ENCODE measurements at regions not wholly inside any gene's neighbourhood (a gene's known extent, or its start where the extent isn't known, plus 50 kb on each side); places are given as distances from the start of the nearest gene placed in this dataset.

DNA sequence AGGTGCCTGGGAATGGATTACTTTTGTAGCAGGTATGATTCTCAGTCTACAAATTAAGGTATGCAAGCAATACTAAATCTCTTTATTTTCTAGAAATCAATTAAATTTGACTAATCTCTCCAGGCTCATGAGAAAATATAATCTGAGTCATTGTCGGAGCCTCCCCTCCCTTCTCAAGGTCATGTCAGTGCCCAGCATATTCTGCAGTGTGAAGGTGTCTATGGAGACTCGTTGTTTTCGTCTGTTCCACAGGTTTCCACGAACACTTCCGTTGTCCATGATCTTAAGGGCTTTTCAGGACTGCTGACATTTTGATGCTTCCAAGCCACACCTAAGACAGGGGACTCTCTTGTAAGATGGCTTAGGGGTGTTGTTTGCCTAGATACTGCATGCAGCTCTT, 56.6 kb upstream of the SCOC start:
- ATAC-seq (no peak), DNase-seq (ENCODE audit: low spot score) (no peak)

DNA sequence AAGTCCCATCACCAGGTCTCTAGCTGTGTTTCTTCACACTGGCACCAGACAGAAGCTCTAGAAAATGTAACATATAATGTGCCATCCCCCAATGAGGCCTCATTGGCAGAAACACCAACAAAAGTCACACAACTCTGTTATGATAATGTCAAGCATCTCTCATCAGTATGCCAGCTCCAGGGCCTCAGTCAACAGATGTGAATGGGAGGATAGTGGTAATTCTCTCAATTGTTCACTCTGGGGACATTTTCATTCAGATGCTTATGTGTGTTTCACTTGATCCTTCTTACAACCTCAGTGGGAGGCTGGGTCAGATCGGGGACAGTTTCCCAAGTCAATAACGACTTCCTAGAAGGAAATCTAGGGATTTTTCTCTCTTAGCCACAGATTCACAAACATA, 57.5 kb upstream of the SCOC start:
- no peak for DNase-seq (ENCODE audit: low spot score)
- ATAC-seq, result no peak

DNA sequence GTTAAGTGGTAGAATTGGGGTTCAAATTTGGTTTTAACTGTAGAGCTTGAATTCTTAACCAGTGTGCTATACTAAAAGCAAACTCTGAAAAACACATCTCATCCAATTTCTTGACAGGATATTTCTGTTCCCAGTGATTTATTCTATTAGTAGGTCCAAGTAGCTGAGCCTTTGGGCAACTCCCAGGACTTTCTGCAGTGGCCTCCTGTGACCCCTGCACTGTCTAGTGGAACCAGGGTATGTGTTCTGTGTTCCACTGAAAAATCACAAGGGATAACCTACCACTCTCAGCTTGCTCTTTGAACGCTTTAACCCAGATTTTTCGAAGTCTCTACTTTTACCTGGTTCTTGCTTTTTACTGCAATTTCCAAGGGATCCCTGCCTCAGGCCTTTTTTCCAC, 58.0 kb upstream of the SCOC start:
- DNase-seq (ENCODE audit: low spot score) (no peak), ATAC-seq (no peak)

DNA sequence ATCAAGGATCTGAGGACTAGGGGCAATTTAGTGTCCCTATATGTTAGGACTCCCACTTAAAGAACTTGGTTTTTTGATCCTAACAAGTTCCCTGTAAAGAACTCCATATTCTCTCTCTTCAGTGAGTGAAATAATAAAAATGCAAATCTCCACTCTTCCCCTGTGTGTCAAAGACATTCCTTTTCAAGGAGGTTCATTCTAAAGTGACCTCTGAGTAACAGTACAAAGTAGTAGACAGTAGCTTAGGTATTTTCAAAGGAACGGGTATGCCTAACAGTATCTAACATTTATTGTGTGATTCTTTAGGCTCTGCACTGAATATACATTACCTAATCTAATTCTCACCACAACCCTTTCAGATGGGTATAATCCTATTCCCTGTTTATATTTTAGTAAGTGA, 58.4 kb upstream of the SCOC start:
- no peak for ATAC-seq
- DNase-seq (ENCODE audit: low spot score), result no peak

DNA sequence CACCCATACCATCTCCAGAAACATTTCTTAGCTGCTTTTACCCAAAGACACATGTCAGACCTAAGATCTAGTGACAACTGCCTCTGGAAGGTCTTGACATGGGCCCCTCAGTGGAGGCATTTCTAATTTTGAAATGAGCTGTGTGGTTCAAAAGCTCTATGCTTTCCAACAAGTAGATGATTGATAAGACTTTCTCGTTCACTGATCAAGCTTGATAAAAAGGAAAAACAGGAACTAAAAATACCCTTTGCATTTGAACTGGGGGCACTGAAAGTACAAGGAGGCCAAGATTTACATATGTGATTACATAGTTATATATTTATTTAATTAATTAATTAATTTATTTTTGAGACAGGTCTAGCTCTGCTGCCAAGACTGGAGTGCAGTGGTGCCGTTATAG, 61.3 kb upstream of the SCOC start:
- no peak for DNase-seq (ENCODE audit: low spot score)
- no peak for ATAC-seq

DNA sequence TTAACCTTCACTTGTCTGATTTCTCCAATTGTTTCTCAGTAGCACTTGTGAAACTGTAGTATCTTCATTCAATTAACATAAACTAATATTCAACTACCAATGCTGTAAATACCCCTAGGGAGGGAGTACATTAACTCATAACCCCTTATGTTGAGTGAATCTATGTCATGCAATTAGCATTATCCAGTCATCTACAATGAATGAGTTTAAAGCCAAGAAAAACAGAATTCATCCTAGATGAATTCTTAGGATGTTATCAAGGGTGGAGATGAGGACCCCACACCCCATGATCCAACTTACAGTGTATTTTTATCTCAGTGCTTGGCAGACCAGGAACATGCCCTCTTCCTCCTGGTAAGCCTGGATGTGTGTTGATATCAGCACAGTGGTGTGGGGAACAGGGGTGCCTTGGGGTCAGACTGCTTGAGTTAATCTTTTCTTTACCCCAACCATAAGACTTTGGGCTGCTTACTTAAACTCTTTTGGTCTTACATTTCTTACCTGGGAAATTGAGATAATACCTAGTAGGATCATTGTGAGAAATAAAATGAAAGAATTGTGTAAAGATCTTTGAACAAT, 62.1 kb upstream of the SCOC start:
- no peak for ATAC-seq

DNA sequence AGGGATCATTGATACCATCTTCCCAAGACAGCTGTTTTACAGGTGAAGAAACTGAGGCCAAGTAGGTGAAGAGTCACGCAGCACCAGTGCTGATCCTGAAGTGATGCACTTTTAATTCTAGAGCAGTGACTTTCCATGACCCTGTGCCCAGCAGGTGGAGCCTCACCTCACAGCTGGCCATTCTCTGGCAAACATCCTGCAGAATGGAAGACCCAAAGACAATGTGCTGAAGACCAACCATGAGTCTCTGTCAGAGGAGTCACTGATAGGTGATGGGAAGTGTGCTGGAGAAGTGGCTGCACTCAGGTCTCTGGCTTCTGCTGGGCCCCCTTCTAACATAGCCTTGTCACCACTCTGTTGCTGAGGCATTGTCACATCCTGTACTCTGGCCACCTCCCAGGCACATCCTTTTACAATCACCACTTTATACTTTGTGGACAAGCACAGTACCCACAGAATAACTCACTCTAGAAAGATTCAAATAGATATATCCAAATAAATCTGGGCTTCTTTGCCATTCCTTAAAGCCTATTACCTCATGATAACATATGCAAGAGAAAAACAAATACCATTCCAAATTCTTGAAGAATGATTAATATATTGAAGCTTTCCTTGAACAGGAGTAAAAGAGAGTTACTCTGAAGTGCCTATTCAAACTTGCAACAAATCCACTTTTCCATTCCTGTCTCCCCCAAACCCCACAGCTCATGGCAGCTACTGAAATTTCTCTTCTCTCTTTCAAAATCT, 64.1 kb upstream of the SCOC start:
- peak; percentile 37 for ATAC-seq

More for the DNA sequence above, 62.1 kb upstream of the SCOC start:
- no peak for DNase-seq (ENCODE audit: low spot score)

DNA sequence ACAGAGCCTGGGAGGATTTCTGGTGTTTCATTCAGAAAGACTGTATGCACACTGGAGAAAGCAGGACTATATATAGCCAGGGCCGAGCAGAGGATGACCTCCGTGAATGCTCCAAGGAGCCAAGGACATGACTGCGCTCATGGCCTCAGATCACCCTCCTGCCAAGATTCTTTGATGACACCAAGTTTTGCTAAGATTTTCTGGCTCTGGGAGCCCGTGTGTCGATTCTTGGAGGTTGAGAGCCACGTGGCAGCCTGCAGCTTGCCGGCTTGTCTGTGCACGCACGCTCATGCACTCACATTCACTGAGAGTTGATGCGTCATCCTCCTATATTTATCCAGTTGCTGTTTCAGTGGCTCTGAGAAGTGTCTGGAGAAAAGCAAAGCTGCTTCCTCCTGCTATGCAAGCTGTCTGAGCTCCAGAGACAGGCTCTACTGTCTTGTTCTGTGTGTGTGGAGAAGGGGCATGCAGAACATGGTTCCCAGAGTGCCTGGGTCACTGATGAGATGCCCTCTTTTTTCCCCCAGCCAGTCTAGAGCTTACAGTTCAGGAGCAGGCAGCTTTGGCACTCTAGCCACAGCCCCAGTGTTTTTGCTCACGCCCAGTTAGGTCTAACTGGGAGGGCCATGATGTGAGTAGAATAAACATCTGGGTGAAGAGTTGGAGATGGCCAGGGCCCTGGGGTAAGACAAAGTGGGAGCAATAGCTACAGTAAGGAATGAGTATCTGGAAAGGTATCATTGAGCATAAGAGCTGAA, 64.9 kb upstream of the SCOC start:
- DNase-seq (ENCODE audit: low spot score), result peak; percentile 48
- ATAC-seq, result peak; percentile 62

More for the DNA sequence above, 64.1 kb upstream of the SCOC start:
- no peak for DNase-seq (ENCODE audit: low spot score)

DNA sequence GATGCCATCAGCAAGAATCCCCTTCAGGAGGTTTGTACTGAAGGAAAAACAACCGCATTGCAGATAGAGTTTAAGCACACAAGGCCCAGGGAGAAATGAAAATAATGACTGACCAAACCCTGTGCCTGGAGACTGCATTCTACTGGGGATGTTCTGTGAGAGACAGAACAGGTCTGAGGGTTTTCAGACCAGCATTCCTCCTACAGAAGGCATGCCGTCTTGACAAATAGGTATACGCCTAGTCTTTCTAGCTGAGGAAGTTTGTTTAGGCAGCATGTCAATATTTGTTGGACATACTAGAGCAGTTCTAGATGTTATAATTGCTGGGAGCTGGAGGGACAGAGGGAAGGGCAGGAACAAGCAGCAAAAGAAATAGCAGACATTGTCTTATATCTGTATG, 68.4 kb upstream of the SCOC start:
- no peak for DNase-seq (ENCODE audit: low spot score)
- ATAC-seq, result no peak

DNA sequence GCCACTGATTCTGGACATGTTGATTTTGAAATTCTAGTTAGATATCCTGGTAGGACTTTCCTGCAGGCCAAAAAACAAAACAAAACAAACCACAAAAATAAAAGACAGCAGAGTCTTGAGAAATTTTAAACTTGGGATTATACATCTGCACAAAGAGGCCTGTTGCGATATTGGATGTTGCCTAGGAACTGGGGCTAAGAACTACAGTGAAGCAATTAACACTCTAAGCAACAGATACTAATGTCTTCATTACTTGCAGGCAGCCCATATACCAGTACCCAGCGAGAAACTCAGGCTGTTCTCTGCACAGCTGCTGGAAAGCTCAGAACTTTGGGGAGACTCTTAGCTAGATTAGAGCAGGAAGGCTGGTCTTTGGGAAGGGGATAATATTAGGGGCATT, 69.1 kb upstream of the SCOC start:
- DNase-seq (ENCODE audit: low spot score) (no peak), ATAC-seq (no peak)

DNA sequence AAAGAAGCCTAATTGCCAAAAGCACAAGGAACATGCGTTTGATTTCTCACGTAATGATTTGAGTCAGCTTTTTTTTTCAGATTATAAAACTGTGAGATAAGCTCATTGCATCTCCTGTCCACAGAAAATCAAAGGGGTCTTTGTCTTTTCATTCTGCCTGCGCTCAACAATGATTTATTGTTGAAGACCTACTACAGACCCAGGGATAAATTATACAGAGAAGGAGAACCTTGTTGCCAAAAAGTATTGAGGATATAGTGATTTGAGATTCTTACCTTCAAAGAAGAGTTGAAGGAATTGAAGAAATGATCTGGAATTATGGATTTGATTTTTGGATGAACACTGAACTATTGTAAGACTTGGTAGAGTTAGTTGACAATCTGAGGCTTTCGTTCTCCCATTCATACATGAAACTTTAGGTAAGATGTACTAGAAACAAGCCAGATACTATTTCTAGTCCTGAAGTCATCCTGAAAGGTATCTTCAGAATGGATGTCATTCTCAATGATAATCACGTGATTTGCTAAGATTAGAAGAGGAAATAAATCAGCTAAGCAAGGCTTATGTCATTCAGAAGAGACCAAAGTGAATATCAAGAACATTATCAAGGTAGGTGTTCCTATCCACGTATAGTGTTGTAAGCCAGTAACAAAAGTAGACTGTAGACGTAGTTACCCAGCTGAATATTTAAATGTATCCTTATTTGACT, 71.1 kb upstream of the SCOC start:
- DNase-seq (ENCODE audit: low spot score) (no peak), ATAC-seq (no peak)

DNA sequence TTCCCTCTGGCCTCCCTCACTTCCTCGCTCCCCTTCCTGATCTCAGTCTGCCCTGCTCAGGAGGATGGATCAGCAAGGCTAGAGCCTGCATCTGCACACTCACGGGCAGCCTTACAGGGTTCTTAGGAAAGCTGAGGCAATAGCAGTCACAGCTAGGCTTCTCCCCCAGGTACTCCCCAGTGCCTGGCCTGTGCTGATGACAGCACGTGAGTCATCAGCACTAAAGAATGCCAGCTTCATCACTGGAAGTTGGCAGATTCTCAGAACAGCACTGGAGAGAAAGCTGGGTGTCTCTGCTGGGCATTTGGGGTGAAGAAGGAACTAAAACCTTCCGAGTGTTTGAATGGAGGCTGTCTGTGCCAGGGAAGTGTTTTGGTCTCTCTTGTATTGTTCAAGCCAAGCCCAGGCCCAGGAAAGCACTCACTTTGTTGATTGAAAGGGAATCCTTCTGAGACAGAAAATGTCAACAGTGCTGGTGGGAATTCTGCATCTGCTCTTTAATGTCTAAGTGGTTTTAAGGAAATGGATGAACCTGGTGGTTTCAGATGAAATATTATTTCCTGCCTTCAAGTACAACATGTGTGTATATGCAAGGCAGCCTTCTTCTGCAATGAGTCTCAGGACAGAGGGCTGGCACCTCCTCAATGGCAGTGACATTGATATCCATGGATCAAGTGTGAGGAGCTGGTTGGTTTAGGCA, 73.0 kb upstream of the SCOC start:
- no peak for DNase-seq (ENCODE audit: low spot score)

DNA sequence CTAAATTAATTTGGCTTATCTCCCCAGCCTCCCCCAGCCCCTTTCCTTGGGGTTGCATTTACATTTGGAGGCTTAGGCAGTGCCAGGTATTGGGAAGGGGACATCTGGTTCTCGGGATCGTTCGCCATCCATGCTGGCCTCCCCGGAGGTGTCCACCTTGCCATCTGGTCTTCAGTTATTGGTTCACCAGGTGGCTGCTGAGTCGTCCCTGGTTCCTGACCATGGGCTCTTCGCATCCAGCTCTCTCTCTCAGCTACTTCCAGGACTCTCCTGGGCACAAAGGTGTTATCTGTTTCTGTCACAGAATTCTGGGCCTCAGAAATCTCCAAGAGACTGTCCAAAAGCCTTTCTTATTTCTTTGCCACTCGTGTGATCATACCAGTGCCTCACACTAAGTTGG, 75.4 kb upstream of the SCOC start:
- ATAC-seq, result no peak

More for the DNA sequence above, 73.0 kb upstream of the SCOC start:
- no peak for ATAC-seq

DNA sequence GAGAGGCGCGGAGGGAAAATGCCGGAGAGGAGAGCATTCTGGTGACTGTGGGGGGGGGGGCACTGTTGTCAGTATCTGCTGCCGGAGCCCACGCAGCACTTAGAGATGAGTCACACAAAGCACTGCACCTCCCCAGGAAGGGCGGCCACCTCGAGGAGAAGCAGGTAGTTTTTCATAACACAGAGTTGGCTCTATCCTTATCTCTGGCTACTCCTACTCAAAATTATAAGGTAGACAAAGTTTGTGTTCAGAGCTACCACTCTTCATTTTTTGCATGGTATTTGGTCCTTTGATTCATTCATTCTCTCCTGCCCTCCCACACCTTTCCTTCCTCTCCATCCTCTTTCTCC, 76.2 kb upstream of the SCOC start:
- DNase-seq (ENCODE audit: low spot score) (no peak), ATAC-seq (no peak)

More for the DNA sequence above, 75.4 kb upstream of the SCOC start:
- no peak for DNase-seq (ENCODE audit: low spot score)

DNA sequence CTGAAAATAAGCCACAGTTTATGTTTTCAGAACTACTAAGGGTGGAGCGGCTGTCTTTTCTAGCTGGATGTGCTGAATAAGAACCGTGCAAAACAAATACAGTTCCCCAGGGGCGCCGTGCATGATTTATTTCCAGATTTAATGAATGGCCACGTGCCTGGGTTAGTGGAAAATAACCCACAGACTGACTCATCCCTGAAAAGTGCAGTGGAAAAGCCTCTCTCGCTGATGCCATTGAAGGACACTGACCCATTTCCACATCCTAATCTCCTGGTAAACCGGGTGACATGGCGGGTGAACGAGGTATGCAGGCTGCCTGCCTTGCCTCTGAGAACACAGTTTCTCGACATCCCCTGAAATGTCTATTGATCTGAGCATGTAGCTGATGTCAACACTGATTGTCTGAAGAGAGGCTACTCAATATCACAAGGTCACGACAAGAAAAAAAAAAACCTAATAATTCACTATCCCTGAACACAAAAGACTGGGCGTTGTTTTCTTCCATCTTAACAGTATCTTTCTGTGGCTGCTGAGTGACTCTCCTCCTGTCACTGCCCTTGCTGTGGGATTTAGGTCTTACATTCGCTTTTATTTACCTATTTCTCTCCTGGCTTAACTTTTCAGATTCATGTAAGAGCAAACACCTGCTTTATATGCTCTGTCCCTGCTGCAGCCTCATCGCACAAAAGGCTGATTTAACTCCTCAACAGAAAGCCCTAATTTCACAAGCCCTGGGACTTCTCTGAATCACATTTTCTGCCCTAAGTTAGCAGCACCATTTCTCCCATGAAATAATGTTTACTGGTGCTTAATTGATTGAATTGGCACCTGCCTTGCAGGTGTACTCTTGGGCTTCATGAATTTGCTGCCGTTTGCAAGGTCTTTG, 76.9 kb upstream of the SCOC start:
- DNase-seq (ENCODE audit: low spot score) (no peak), ATAC-seq (peak; percentile 31)

DNA sequence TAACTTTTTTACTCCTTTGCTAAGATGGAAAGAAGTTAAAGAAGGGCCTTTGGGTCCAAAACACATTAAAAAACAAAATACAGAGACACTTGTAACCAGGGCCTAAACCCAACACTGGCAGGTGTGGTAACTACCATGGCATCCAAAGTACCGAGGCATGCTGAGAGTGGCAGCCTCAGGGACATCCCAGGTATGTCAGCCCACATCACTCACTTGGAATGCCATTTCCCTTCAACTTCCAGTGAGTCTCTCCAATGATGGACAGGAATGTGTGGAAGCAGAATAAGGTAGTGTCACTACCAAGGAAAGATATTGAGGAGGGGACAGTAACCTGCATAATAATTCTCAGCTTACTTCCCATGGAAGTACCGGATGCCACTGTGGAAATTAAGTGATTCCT, 79.5 kb upstream of the SCOC start:
- ATAC-seq (no peak), DNase-seq (ENCODE audit: low spot score) (no peak)

DNA sequence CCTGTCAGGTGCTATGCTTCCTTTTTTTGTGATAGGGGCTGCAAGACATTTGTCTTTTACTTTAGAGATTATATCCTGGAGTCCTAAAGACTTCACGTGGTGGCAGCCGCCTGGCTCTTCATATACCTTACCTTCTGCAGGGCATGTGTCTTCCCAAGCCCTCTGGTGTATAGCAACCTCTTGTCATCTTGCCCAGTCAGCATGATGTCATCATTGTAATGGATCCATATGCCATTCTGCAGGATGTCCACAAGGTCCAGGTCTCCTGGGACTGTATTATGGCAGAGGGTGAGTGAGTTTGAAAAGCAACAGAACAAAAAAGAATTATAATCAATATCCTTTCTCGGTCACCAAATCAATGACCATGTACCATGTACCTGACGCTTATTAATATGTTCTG, 82.2 kb upstream of the SCOC start:
- ATAC-seq (no peak), DNase-seq (ENCODE audit: low spot score) (no peak)

DNA sequence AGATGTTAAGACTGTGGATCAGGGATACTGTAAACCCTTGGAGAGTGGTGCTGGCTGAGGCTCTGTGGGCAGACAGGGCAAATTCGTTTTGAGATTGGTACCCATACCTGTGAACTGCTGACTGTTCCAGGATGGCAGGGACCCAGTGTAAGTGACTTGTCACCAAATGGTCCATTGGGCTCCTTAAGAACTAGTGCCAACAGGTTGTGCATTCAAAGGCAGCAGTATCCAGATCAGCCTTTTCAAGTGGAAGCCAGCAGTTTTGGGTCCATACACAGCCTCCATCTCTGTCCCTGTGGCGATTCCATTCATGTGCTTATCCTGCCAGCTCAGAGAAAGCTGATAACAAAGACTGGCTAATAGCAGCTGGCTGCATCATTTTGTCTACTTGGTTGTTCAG, 84.0 kb upstream of the SCOC start:
- no peak for ATAC-seq
- DNase-seq (ENCODE audit: low spot score), result no peak

DNA sequence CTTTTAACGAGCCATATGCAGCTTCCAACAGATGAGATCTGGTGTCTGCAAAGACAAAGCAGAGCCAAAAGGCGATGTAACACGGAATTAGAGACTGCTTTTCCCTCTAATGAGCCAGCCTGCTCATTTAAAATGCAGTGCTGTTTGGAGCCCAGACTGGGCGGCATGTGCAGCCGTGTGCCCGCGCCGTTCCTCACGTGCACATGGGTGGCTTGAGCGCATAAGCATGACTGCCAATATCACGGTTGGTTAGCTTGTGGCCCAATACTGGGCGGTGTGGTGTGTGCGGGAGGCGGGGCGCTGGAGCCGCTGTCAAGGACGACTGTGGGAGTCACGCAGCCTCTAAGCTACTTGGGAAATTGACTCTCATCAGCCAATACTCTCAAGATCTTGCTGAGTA, 87.0 kb upstream of the SCOC start:
- no peak for ATAC-seq
- DNase-seq (ENCODE audit: low spot score), result no peak

DNA sequence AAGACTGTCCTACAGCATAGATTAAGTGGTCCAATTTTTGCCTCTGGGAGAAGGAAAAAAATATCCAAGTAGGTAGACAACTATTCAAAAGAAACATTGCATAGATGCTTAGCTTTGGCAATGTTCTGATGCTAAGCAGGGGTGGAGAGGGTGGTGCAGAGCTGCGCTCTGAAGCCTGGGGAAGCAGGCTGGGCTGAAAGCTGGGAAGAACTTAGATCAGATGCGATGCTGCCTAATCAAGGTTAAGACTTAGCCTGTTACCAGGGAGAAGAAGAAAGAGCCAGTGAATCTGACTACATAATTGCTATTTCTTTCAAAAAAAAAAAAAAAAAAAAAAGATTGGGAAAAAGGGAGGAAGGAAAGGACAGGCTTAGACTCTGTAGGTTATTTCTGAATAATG, 89.0 kb upstream of the SCOC start:
- ATAC-seq (no peak), DNase-seq (ENCODE audit: low spot score) (no peak)
